Endothelial cell of umbilical vein (primary cell): ENCODE measurements at regions not wholly inside any gene's neighbourhood (a gene's known extent, or its start where the extent isn't known, plus 50 kb on each side); places are given as distances from the start of the nearest gene placed in this dataset.

ENCODE experiments used
- CTCF ChIP-seq, 2 donors: IDR thresholded peaks; 1 replicate in 1 of 2; 2 replicates in 1 of 2; pipeline ENCODE4 v1.5.1; 2011; ENCODE audit warnings: low read length in 2 of 2, mild to moderate bottlenecking in 2 of 2, moderate library complexity in 2 of 2, control low read depth in 1 of 2, inconsistent platforms in 1 of 2, low read depth in 1 of 2; ENCODE audit not compliant: insufficient read depth in 1 of 2; ENCODE audit errors: extremely low read depth in 1 of 2
- EZH2 ChIP-seq: IDR thresholded peaks from 2 replicates; pipeline ENCODE4 v1.6.1; 2012; ENCODE audit warnings: borderline replicate concordance, low read depth, mild to moderate bottlenecking, moderate library complexity, low read length, inconsistent platforms; ENCODE audit not compliant: severe bottlenecking
- GATA2 ChIP-seq: IDR thresholded peaks from 2 replicates; pipeline ENCODE4 v1.7.0; 2011; ENCODE audit warnings: low read depth, mild to moderate bottlenecking, moderate library complexity, mixed read lengths, low read length; ENCODE audit not compliant: insufficient read length, insufficient read depth
- JUN ChIP-seq: IDR thresholded peaks from 2 replicates; pipeline ENCODE4 v1.6.1; 2011; ENCODE audit warnings: borderline replicate concordance, low read depth; ENCODE audit not compliant: insufficient read length, insufficient read depth
- POLR2A ChIP-seq: IDR thresholded peaks from 2 replicates; pipeline ENCODE4 v1.6.1; 2012; ENCODE audit warnings: low read depth, mild to moderate bottlenecking, control low read depth, low read length
- POLR2AphosphoS5 ChIP-seq: IDR thresholded peaks from 2 replicates; pipeline ENCODE4 v1.6.1; 2012; ENCODE audit warnings: low read depth, mild to moderate bottlenecking, control low read depth, low read length, moderate library complexity; ENCODE audit not compliant: insufficient read depth

- TF ChIP-seq CTCF (IDR thresholded peaks at IDR 0.05; ENCODE audit: extremely low read depth in 1 of 2, insufficient read depth in 1 of 2, low read depth in 1 of 2, low read length in 2 of 2) (no peak), EZH2 (no peak), POLR2A (no peak), POLR2AphosphoS5 (no peak), JUN (no peak), GATA2 (no peak)
These were observed 348.3 kb upstream of the CAMK1G start for GRCh38 chr1:209235166-209235565.
